ENCODE measurements at regions not wholly inside any gene's neighbourhood (a gene's known extent, or its start where the extent isn't known, plus 50 kb on each side); places are given as distances from the start of the nearest gene placed in this dataset.

DNA sequence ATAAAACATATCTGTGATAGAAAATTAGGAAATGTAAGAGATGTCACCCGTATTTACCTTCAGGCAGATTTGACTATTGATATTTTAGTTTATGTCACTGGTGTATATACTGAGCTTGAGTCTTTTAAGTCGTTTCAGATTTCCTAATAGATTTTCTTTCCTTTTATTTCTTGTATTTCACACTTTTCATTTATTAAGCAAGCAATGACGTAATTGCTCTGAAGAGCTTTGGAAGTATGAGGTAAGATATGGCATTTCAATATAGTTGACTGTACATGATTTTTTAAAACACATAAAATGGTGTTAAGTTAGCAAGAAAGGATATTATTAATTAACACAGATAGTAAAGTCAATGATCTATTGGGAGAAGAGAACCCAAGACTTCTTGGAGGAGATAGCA, 652.6 kb downstream of the SORCS1 start:
- Histone ChIP-seq H3K4me1 (ENCODE audit: low read length) (no peaks in the 10 kb centered on the region), H3K4me2 (ENCODE audit: low read length) (no peak overlapping the region), H4K20me1 (ENCODE audit: insufficient read depth, low read length) (no peaks in the 10 kb centered on the region), H3K27me3 (ENCODE audit: low read depth, low read length) (no peaks in the 10 kb centered on the region), H3K36me3 (replicated peaks; ENCODE audit: low read depth, low read length) (no peaks in the 10 kb centered on the region), H3K79me2 (ENCODE audit: low read length) (no peaks in the 10 kb centered on the region), H3K9me3 (ENCODE audit: insufficient read depth, low read length) (no peaks in the 10 kb centered on the region), H2AFZ (ENCODE audit: low read depth, low read length) (no peak overlapping the region), H3K4me3 (ENCODE audit: low read length) (no peak overlapping the region), H3K27ac (ENCODE audit: low read length) (no peak overlapping the region), H3K9ac (ENCODE audit: low read length) (no peak overlapping the region)
- TF ChIP-seq EZH2phosphoT487 (IDR thresholded peaks at IDR 0.05; ENCODE audit: low read depth), result no peak
- TF ChIP-seq, protein P1, sequence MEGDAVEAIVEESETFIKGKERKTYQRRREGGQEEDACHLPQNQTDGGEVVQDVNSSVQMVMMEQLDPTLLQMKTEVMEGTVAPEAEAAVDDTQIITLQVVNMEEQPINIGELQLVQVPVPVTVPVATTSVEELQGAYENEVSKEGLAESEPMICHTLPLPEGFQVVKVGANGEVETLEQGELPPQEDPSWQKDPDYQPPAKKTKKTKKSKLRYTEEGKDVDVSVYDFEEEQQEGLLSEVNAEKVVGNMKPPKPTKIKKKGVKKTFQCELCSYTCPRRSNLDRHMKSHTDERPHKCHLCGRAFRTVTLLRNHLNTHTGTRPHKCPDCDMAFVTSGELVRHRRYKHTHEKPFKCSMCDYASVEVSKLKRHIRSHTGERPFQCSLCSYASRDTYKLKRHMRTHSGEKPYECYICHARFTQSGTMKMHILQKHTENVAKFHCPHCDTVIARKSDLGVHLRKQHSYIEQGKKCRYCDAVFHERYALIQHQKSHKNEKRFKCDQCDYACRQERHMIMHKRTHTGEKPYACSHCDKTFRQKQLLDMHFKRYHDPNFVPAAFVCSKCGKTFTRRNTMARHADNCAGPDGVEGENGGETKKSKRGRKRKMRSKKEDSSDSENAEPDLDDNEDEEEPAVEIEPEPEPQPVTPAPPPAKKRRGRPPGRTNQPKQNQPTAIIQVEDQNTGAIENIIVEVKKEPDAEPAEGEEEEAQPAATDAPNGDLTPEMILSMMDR (IDR thresholded peaks at IDR 0.05; ENCODE audit: low read depth, low read length), result no peak

DNA sequence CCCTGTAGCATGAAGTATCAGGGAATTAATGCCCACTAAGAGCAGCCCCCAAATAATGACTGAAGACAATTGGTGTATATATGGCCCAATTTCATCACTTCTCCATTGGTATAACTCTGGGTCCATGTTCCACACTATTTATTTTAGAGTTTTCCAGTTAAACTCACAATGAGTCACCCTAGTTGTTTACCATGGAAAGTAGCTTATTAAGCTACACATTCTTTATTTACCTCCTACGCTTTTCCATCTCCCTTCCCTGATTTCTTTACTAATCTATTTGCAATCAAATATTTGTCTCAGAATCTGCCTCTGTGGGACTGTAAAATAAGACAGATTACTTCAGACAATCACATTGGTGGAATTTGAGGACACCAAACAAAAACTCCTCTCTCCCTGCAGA, 655.6 kb downstream of the SORCS1 start:
- no peaks in the 10 kb centered on the region for H3K9me3 ChIP-seq (ENCODE audit: insufficient read depth, low read length)
- H3K36me3 ChIP-seq (replicated peaks; ENCODE audit: low read depth, low read length), result no peaks in the 10 kb centered on the region
- no peak overlapping the region for H2AFZ ChIP-seq (ENCODE audit: low read depth, low read length)

DNA sequence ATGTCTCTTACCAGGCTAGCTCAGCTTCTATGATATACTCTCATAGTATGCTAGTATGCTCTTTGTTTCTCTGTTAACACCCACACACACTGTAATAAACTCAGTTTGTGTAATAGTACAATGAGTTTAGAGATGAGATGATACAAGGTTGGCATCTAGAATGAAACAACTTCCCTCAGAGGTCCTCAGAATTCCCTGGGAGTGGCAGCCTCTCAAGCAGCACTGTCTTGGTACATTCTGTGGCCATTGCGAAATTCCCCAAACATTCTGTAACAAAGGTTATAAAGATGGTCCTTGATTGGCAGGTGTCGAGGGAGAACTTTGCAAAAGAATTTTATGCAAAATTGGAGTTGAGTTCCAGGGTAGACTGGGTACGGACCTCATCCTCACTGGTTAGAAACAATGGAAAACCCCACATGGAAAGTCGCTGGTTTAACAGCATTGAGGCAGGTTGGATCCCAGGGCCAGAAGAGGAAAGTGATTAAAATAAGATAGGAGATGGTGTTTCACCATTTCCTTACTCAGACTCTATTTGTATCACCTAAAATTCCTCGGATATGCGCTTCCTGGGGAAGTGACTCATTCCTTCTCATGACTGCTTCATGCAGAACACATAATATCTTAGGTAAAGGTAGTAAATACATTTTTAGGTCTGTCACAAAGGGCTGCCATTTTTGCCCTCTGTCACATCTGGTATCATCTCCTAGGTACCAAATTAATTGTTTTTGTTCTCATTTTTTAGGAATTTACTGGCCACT, 657.8 kb downstream of the SORCS1 start:
- Histone ChIP-seq H2AFZ (ENCODE audit: low read depth, low read length) (no peak overlapping the region), H3K4me2 (ENCODE audit: low read length) (no peak overlapping the region), H3K9ac (ENCODE audit: low read length) (no peak overlapping the region)

More for the DNA sequence above, 655.6 kb downstream of the SORCS1 start:
- Histone ChIP-seq H3K27me3 (ENCODE audit: low read depth, low read length) (no peaks in the 10 kb centered on the region), H4K20me1 (ENCODE audit: insufficient read depth, low read length) (no peaks in the 10 kb centered on the region), H3K4me2 (ENCODE audit: low read length) (no peak overlapping the region), H3K9ac (ENCODE audit: low read length) (no peak overlapping the region), H3K27ac (ENCODE audit: low read length) (no peak overlapping the region), H3K79me2 (ENCODE audit: low read length) (no peaks in the 10 kb centered on the region), H3K4me3 (ENCODE audit: low read length) (no peak overlapping the region), H3K4me1 (ENCODE audit: low read length) (no peaks in the 10 kb centered on the region)
- TF ChIP-seq EZH2phosphoT487 (IDR thresholded peaks at IDR 0.05; ENCODE audit: low read depth), result no peak
- TF ChIP-seq, protein P1 (IDR thresholded peaks at IDR 0.05; ENCODE audit: low read depth, low read length), result no peak

DNA sequence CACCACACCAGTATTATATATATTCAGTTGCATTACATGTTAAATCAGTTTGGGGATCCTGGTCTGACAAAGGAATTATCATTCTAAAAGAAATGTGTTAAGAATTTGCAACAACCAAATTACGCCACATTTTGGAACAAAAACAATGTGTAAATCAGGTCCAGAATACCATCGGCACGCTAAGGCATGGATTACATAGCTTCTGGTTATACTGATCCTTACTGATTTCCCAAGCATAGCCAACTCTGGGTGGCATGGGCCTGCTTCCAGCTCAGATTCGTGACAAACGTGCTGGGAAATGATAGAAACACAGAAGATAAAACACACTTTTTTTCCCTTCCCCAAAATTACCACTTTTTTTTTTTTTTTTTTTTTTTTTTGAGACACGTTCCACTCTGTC, 660.0 kb downstream of the SORCS1 start:
- H2AFZ ChIP-seq (ENCODE audit: low read depth, low read length), result no peak overlapping the region
- no peaks in the 10 kb centered on the region for H4K20me1 ChIP-seq (ENCODE audit: insufficient read depth, low read length)
- H3K4me1 ChIP-seq (ENCODE audit: low read length), result no peaks in the 10 kb centered on the region
- no peaks in the 10 kb centered on the region for H3K9me3 ChIP-seq (ENCODE audit: insufficient read depth, low read length)
- H3K79me2 ChIP-seq (ENCODE audit: low read length), result no peaks in the 10 kb centered on the region
- no peak overlapping the region for H3K4me3 ChIP-seq (ENCODE audit: low read length)
- H3K9ac ChIP-seq (ENCODE audit: low read length), result no peak overlapping the region
- no peak overlapping the region for H3K27ac ChIP-seq (ENCODE audit: low read length)
- H3K27me3 ChIP-seq (ENCODE audit: low read depth, low read length), result no peaks in the 10 kb centered on the region
- TF ChIP-seq, protein P1 (IDR thresholded peaks at IDR 0.05; ENCODE audit: low read depth, low read length), result no peak
- no peak for TF ChIP-seq EZH2phosphoT487 (IDR thresholded peaks at IDR 0.05; ENCODE audit: low read depth)
- H3K36me3 ChIP-seq (replicated peaks; ENCODE audit: low read depth, low read length), result no peaks in the 10 kb centered on the region
- H3K4me2 ChIP-seq (ENCODE audit: low read length), result no peak overlapping the region

More for the DNA sequence above, 657.8 kb downstream of the SORCS1 start:
- Histone ChIP-seq H3K36me3 (replicated peaks; ENCODE audit: low read depth, low read length) (no peaks in the 10 kb centered on the region), H3K9me3 (ENCODE audit: insufficient read depth, low read length) (no peaks in the 10 kb centered on the region), H4K20me1 (ENCODE audit: insufficient read depth, low read length) (no peaks in the 10 kb centered on the region), H3K27me3 (ENCODE audit: low read depth, low read length) (no peaks in the 10 kb centered on the region), H3K4me1 (ENCODE audit: low read length) (no peaks in the 10 kb centered on the region), H3K79me2 (ENCODE audit: low read length) (no peaks in the 10 kb centered on the region), H3K4me3 (ENCODE audit: low read length) (no peak overlapping the region), H3K27ac (ENCODE audit: low read length) (no peak overlapping the region)
- no peak for TF ChIP-seq EZH2phosphoT487 (IDR thresholded peaks at IDR 0.05; ENCODE audit: low read depth)
- TF ChIP-seq, protein P1 (IDR thresholded peaks at IDR 0.05; ENCODE audit: low read depth, low read length), result no peak

Data from OCI-LY3 (cell line).